CD1c-positive myeloid dendritic cell (primary cell): ENCODE measurements at regions not wholly inside any gene's neighbourhood (a gene's known extent, or its start where the extent isn't known, plus 50 kb on each side); places are given as distances from the start of the nearest gene placed in this dataset.

Source experiments
- DNase-seq: peaks from one replicate; pipeline ENCODE4 v3.0.0-alpha.2; 2016; ENCODE audit errors: extremely low spot score

- DNase-seq, result no peak
Measured at GRCh38 chr12:24759155-24759554, 189.7 kb downstream of the BCAT1 start.

- DNase-seq, result no peak
Measured at GRCh38 chr12:24756479-24757024, 192.3 kb downstream of the BCAT1 start.

GRCh38 chr12:24754690-24755638 lies 193.9 kb downstream of the BCAT1 start:
- no peak for DNase-seq

GRCh38 chr12:24752763-24753462 lies 196.0 kb downstream of the BCAT1 start:
- no peak for DNase-seq

GRCh38 chr12:24751181-24751580 lies 197.7 kb downstream of the BCAT1 start:
- no peak for DNase-seq

- DNase-seq, result no peak
Measured at GRCh38 chr12:24750263-24750662, 198.6 kb downstream of the BCAT1 start.

- no peak for DNase-seq
Measured at GRCh38 chr12:24749171-24749570, 199.7 kb downstream of the BCAT1 start.

GRCh38 chr12:24748326-24748725 lies 200.6 kb downstream of the BCAT1 start:
- DNase-seq, result no peak

GRCh38 chr12:24746864-24747263 lies 202.0 kb downstream of the BCAT1 start:
- DNase-seq, result no peak

GRCh38 chr12:24746006-24746671 lies 202.8 kb downstream of the BCAT1 start:
- DNase-seq, result no peak

- DNase-seq, result no peak
Measured at GRCh38 chr12:24743941-24744793, 204.7 kb downstream of the BCAT1 start.

- peak; percentile 84 for DNase-seq
Measured at GRCh38 chr12:24742378-24742777, 206.5 kb downstream of the BCAT1 start.

GRCh38 chr12:24741216-24741615 lies 207.7 kb downstream of the BCAT1 start:
- DNase-seq, result no peak

- DNase-seq, result no peak
Measured at GRCh38 chr12:24739106-24739779, 209.7 kb downstream of the BCAT1 start.

- DNase-seq, result no peak
Measured at GRCh38 chr12:24738441-24738840, 210.5 kb downstream of the BCAT1 start.

- no peak for DNase-seq
Measured at GRCh38 chr12:24731596-24731995, 217.3 kb downstream of the BCAT1 start.

GRCh38 chr12:24730489-24730896 lies 218.4 kb downstream of the BCAT1 start:
- DNase-seq, result no peak

- no peak for DNase-seq
Measured at GRCh38 chr12:24728826-24729225, 220.1 kb downstream of the BCAT1 start.

GRCh38 chr12:24728366-24728765 lies 220.5 kb downstream of the BCAT1 start:
- peak; percentile 48 for DNase-seq

GRCh38 chr12:24725616-24726015 lies 223.3 kb downstream of the BCAT1 start:
- no peak for DNase-seq

- no peak for DNase-seq
Measured at GRCh38 chr12:24724814-24725213, 224.1 kb downstream of the BCAT1 start.
